Sciatic nerve (tissue), 2 donors: ENCODE measurements at regions not wholly inside any gene's neighbourhood (a gene's known extent, or its start where the extent isn't known, plus 50 kb on each side); places are given as distances from the start of the nearest gene placed in this dataset.

Experiments used
- ATAC-seq: fragments of 200-7000 bp; cut with Tn5 transposase; one replicate; pipeline ENCODE4 v1.9.1; 2020; ENCODE audit warnings: mild to moderate bottlenecking, moderate library complexity
- DNase-seq: peaks from one replicate; pipeline ENCODE4 v3.0.0-alpha.2; 2020; ENCODE audit warnings: low spot score
- intact Hi-C: fragments of 100-400 bp; cut with DNase I; formaldehyde crosslinking; loops from one replicate; pipeline ENCODE4 v1.14.2; 2022
- donor health status: DM: no; HTN: no; CAD: no.
- donor health status: DM: no; HTN: no; CAD: no.

DNA sequence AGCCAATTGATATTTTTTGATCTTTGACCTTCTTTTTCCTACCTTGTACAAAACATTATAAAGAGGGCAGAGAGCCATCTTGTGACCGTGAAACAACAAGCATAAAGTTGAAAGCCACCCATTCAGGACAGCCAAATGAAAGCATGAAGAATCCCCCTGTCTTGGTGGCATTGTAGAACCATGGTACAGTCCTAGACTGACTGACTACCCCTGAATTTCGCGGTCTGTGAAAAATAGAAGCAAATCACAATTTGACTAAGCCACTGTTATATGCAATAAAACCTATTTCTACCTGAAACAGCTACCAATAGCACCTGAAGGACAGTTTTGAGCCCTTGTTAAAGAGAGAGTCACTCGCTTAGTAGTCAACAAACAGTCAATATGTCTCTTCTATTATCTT, 527.4 kb downstream of the MID1IP1 start:
- DNase-seq (no peak), ATAC-seq (no peak)
- intact Hi-C loops = no loop called here

DNA sequence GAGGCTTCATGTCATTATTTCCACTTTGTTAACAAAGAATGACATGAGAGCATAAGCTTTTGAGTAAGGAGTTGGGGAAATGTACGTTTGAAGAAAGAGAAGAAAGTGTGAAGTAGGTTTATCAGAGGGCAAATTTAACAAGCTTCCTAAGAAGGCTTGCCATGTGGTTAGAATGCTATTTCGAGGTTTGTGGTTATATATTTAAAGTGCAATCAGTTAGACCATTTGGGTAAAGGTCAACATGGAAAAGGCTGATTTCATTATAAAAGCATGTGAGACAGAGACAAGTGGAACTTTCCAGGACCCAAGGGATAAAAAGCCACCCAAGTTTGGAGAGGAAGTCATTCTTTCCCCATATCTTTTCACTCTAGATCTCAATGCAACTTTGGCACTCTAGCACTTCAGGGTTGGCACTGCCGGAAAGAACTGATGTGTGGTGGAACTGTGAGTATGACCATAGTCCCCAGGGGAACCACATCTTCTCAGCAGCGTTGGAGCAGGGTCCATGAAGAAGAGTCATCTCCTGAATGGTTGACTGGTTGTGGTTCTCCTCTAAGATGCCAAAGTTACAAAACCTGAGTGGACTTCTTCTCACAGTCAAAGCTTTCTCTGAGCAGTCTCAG, 529.9 kb downstream of the MID1IP1 start:
- intact Hi-C loops = no loop called here
- DNase-seq = no peak
- no peak for ATAC-seq

DNA sequence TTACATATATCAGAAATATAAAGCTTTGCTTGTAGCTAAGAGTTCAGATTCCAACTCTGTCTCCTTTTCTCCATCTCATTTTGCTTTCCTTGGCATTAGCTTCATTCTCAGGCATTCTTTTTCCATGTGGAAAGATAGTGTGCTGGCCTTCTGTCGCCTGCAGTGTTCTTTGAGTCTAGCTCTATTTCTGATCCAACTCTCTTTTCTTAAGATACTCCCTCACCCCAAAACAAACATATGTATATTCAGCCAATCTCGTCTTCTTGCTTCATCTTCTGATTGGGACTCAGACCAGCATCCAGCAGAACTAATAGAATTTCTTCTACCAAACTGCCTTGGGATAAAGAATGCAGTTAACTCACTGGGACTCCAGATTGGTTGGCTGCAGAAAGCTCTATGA, 532.2 kb downstream of the MID1IP1 start:
- intact Hi-C loops = no loop called here
- no peak for ATAC-seq
- DNase-seq = no peak

DNA sequence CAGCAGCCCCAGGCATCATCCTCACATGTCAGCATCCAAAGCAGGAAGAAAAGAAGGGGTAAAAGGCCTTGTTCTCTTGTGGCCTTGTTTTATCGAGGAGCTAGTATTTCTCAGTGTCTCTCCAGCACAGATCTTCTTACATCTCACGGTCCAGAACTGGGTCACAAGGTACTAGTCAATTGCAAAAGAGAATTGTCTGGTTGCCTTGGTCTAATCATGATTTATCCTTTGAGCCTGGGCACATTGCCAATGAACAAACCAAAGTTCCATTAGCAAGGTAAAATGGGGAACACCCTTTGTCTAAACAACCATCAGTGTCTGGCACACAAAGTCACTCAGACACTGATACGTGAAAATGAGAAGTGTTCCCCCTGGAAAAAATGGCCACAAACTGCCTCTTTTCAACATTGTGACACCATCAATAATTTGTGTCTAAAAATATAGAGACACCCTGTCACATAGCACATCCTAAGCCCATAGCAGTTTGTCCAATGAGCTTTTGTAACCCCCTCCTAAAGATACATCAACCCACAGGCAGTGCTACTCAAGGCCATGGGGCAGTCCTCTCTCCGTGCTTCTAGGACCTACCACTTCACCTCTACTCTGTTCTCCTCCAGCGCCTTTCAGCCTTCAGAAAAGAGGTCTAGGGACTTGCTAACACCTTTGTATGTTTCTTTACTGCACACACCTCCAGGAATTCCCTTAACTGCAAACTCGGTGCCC, 534.4 kb downstream of the MID1IP1 start:
- DNase-seq (no peak), ATAC-seq (no peak)
- intact Hi-C loops = no loop called here

DNA sequence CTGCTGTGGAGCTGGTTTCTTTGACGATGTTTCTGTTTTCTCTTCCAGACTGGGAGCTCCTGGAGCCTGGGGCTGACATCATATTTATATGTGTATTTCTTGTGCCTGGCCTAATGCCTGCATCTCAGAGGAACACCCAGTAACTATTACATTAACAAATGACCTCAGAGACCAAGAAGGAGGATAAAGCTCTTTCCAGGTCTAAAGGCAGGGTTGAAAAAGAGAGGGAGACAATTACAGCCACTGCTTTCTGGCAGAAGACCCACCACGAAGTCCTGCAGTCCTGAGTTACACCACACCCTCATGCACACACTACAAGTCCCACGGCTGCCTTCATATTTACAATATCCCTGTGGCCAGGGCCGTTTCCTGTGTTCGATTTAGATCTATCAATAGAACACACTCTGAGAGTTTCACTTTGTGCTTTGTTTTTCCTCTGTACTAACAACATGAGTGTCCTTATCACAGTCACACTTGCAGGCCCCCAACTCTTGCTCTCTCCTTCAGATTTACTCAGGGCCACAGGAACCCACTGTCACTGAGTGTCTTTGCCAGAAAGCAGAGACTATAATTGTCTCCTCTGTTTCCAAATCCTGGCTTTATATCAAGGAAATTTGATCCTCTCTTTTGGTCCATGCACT, 535.5 kb downstream of the MID1IP1 start:
- peak; percentile 92 for ATAC-seq
- DNase-seq = no peak
- intact Hi-C loops = no loop called here

DNA sequence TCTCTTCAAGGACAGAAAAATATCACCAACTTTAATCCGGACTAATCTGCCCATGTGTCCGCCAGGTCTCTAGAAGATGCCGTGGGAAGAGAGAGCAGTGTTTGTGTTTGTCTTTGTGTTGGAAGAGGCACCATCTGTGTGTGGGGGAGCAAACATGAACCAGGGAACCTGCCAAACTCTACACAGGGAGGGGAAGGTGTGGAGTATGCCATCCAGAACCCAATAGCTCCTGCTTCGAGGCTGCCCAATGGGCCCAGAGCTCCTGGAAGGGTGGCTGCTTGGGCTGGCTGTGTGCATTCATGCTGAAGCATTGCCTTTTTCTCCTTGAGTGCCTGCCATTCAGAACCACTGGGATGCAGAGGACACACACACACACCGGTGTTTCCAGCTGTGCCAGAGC, 536.2 kb downstream of the MID1IP1 start:
- ATAC-seq (peak; percentile 31), DNase-seq (no peak)
- intact Hi-C loops = no loop called here

DNA sequence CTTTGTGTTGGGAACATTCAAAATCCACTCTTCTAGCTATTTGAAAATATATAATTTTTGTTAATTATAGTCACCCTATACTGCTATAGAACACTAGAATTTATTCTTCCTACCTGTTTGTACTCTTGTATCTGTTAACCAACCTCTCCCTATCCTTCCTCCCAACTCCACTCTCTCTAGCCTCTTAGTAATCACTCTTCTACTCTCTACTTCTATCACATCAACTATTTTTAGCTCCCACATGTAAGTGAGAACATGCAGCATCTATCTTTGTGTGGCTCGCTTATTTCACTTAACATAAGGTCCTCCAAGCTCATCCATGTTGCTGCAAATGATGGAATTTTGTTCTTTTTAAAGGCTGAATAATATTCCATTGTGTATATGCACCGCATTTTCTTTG, 537.3 kb downstream of the MID1IP1 start:
- intact Hi-C loops = no loop called here
- ATAC-seq (no peak), DNase-seq (no peak)

DNA sequence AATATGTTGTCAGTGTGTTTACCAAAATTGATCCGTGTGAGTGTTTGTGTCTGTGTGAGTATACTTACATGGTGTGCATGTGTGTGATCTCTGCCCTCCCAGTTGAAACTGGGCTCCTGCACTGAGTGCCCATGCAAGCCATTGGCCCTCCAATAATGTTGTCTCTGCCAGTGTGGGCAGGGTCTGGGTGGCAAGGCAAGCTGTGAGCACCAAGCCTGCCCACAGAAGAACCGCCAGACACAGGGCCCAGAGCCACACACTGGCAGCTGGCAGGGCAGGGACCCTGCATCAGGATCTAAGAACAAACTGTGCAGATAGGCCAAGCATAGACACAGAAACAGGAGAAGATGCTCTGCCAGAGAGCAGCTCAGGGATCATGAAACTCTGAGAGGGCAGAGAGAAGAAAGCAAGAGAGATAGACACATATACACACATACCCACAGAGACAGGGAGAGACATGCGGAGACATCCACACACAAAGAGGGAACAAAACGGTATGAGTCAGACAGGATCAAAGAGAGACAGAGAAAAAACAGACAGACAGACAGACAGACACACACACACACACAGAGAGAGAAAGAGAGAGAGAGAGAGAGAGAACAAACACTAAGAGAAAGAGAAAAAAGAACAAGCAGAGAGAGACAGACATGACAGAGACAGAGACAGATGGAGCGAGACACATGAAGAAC, 555.0 kb downstream of the MID1IP1 start:
- DNase-seq (no peak), ATAC-seq (no peak)
- intact Hi-C loops = no loop called here

DNA sequence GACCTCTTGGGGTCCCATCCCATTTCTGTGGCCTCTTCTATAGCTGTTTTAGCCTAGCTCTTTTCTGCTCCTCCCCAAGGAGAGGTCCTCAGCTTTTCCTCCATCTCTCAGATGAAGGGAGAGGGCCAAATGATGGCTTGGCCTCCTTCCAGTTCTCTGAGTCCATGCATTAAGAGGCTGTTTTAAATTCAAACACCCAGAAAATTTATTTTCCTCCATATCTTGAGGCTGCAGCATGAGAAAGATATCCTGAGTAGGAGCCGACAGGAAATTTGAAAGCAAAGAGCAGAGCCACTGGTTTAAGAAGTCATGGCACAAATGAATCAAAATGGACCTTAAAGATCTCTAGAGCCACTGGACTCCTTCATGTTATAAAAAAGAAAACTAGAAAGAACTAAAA, 558.8 kb downstream of the MID1IP1 start:
- intact Hi-C loops = no loop called here
- DNase-seq (no peak), ATAC-seq (no peak)

DNA sequence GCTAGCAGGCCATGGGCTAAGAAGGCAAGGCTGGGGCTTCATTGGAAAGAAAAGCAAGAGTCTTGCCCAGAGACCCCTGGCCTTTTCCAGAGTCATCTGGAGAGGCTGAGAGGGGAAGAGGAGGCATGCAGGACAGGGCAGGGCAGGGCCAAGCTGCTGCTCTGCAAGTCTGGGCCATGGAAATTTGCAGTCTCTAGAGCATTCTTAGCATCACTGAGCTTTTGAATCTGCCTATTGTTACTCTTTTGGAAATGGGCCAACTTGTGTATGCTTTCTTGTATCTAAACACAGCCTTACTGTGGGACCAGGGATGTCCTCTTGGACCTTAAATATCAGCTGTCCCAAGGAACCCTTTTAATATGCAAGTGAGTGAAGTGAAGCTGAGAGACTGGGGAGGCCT, 560.5 kb downstream of the MID1IP1 start:
- ATAC-seq = peak; percentile 62
- DNase-seq = no peak
- intact Hi-C loops = no loop called here

DNA sequence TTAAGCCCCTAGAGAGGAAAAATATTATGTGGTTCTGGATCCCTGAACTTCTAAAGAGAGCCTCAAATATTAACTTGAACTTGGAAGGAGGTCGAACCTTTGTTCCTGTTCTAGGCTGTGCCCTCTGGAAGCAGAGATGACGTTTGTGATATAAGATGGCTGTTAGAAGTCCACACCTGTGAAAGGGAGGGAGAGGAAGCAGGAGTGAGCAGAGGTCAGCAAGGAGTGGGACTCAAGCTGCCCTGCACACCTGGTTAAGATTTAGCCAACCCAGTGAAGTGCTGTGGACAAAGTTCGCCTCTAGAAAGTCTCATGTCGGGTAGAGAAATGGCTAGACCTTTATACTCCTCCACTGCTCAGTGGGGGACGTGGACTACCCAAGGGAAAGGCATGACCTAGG, 566.2 kb downstream of the MID1IP1 start:
- intact Hi-C loops = no loop called here

DNA sequence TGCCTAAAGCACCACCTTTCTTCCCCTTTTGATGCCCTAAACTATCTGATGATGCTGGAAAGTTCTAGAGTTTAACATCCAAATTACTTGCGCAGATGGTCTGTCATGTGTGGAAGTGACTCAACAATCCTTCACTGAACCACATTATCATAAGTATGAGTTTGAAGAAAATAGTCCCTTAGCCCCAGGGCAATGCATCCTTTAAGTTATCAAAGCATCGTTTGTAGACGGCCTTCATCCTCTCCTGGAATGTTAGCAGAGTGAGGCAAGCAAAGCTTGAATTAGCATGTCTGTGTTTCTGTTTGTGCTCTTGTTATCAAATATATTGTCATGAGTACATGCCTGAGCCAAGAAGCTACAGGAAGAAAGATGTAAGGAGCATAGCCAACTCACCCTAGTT, 570.9 kb downstream of the MID1IP1 start:
- DNase-seq (no peak), ATAC-seq (no peak)
- intact Hi-C loops = no loop called here

More for the DNA sequence above, 566.2 kb downstream of the MID1IP1 start:
- ATAC-seq (no peak), DNase-seq (no peak)

DNA sequence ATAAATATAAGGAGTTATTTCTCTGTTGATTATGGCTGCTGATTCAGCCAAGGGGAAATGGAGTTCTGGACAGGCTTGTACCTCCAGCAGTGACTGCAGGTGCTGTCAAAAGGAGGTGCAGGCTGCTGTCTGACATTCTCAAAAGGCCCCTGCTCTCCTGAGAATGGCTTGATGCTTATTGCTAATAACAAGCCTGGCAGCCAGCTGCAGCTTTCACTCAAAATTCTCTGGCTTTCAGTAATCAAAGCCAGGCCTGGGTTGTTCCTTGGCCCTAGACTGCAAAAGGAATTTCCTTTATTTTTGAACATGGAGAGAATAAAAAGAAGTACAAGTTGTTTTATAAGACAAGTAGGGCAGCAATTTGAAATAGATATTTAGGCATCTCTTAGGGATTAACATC, 575.9 kb downstream of the MID1IP1 start:
- intact Hi-C loops = no loop called here
- ATAC-seq (no peak), DNase-seq (no peak)

DNA sequence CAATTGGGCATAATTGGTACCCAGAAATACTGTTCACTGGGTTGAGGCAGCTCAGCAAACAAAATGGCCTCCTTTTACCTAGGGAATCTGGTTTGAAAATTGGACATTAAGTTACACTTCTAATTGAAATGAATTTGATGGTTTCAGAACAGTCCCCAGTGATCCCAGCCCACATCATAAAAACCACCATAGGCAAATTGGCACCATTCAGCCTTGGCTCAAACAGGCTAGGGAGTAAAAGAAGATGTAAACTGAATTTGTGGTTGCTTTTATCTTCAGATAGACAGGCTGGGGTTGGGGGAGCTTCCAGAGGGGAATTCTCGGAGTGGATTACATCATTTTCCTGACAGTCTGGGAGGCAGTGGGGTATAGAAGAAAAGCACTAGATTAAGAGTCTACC, 576.5 kb downstream of the MID1IP1 start:
- ATAC-seq = no peak
- intact Hi-C loops = no loop called here
- DNase-seq = no peak

DNA sequence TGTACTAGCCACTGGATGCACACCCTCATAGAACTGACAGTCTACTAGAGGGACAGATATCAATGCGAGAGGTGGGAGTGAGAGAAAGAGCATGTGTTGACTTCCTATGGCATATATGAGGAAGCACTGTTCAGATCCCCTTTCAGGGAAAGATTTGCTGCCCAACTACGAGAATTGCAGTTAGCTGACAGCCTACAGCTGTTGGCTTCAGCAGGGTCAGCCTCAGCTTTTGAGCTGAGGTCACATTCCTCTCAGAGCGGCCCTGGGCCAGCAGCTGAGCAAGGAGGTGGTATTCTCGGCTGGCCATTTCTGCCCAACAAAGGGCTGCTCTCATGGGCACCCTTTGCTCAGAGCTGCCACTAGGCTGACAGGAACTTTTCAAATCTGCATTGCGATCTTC, 580.2 kb downstream of the MID1IP1 start:
- intact Hi-C loops = no loop called here
- ATAC-seq (no peak), DNase-seq (no peak)

DNA sequence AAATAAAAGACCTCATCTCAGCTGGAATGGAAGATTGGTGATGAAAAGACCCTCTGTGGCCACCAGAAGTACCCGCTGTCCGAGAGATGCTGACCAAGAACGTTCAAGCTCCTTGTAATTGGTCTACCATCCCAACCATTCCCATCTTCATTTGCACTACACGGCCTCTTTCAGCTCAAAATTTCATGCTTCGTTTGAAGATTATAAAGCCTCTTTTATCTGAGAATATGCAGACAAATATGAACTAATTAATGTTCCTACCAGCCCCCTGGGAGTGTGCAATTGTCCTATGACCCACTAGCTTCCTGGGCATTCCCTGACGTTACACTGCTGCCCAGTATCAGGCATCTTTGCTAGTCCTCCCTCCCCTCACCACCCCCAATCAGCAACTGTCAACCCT, 583.7 kb downstream of the MID1IP1 start:
- no peak for DNase-seq
- ATAC-seq = no peak
- intact Hi-C loops = no loop called here

DNA sequence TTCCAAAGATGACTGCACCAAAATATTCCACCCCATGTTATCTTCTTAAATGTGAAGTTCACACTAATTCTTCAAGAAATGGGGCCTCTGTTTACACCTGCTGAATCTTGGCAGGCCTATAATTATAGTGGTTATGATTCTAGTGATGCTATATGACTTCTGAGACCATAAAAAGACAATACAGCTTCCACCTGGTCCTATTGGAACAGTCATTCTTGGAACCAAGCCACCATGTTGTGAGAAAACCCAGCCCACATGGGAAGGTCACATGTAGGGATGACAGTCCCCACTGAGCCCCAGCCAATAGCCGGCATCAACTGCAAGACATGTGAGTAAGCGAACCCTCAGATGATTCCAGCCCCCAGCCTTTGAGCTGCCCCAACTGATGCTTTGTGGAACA, 587.5 kb downstream of the MID1IP1 start:
- ATAC-seq = no peak
- intact Hi-C loops = no loop called here
- no peak for DNase-seq

DNA sequence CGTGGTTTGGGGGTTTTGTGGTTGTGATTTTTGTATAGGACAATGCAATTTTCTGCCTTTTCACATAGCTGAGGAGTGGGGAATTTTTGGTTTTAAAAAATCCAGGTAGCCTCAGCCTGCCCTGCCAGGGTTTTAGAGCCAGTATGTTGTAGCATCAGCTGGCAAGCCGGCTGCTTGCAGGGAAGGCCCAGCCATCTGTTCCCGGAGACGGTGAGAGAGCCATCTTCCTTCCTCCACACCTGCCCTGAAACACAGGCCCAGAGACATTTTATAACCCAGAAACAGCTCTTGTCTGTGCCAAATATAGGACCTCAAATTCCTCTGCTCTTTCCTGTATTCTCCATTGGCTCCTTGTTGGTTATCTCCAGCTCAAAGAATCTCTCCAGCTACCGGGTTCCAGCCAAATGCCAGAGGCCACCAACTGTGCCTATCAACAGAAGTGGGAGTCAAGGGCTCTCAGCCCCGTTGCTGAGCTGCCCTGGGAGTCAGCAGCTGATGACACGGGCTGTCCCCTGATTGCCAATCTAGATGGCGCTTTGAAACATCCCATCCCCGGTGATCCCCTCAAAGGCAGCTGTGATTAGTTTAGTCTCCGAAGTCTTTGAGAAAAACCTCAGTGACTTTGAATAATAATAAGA, 595.2 kb downstream of the MID1IP1 start:
- intact Hi-C loops = no loop called here
- no peak for ATAC-seq
- DNase-seq = no peak

DNA sequence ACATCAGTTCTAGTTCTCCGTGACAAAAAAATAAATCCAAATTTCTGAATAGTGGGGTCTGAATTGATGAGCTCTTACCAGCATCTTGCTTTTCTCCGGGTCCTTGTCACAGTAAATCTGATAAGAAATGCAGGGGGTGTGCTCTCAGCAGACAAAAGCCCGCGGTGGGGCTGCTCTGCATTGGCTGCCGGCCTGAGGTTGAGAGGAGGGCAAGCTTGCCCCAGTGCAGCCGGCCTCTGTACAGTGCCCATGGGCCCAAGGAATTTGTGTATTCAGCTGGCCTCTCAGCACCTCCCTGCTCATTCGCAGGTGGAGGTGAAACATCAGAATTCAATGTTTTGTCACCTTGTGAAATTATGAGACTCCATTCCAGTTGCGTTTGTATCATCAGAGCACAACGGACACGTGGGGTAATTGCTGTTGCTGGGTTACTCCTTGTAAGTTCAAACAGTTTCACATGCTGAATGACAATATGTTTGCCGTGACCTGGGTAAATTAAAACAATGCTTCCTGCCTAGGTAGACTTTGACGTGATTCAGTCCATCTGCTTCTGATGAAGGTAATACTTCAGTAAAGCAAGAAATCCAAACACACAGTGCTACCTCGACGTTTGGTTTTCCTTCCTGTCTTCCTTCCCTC, 596.4 kb downstream of the MID1IP1 start:
- intact Hi-C loops = no loop called here
- DNase-seq = no peak
- ATAC-seq = no peak
